ENCODE measurements at regions not wholly inside any gene's neighbourhood (a gene's known extent, or its start where the extent isn't known, plus 50 kb on each side); places are given as distances from the start of the nearest gene placed in this dataset.
A peak's percentile ranks its signal among the peaks of the same experiment; 100 is the strongest.

- H2AFZ ChIP-seq = no peak overlapping the region
- H3K9me2 ChIP-seq (replicated peaks; ENCODE audit: insufficient read depth) = no peaks in the 10 kb centered on the region
- peaks cover 36% of the 10 kb centered on the region for H3K4me1 ChIP-seq (ENCODE audit: insufficient read depth)
- H3K79me2 ChIP-seq = no peaks in the 10 kb centered on the region
- H3K9me3 ChIP-seq (ENCODE audit: low read depth) = no peaks in the 10 kb centered on the region
- H3K27ac ChIP-seq = peak overlapping the region; percentile 65
- WGBS (ENCODE audit: low lambda C conversion rate, missing lambda C conversion rate) = 92% methylated on average over 6 of the region's 6 CpGs
- H3K27me3 ChIP-seq = no peaks in the 10 kb centered on the region
- H3K4me2 ChIP-seq = no peak overlapping the region
- no peak for DNase-seq (ENCODE audit: low spot score)
- no peaks in the 10 kb centered on the region for H4K20me1 ChIP-seq (ENCODE audit: insufficient read depth, poor library complexity, severe bottlenecking)
- H3K4me3 ChIP-seq = no peak overlapping the region
- TF ChIP-seq EZH2phosphoT487 (IDR thresholded peaks at IDR 0.05; ENCODE audit: low read depth, severe bottlenecking, unreplicated experiment) (no peak), EZH2 (IDR thresholded peaks at IDR 0.05; ENCODE audit: borderline replicate concordance) (no peak), CTCF (IDR thresholded peaks at IDR 0.05; ENCODE audit: poor library complexity) (no peak)
- no peaks in the 10 kb centered on the region for H3K36me3 ChIP-seq (replicated peaks; ENCODE audit: insufficient read depth, low read depth)
Measured at GRCh38 chr2:217429981-217430500, 570.2 kb upstream of the TNP1 start.

- Histone ChIP-seq H2AFZ (no peak overlapping the region), H3K36me3 (replicated peaks; ENCODE audit: insufficient read depth, low read depth) (no peaks in the 10 kb centered on the region), H4K20me1 (ENCODE audit: insufficient read depth, poor library complexity, severe bottlenecking) (no peaks in the 10 kb centered on the region), H3K4me1 (ENCODE audit: insufficient read depth) (peaks cover 13% of the 10 kb centered on the region), H3K9me3 (ENCODE audit: low read depth) (no peaks in the 10 kb centered on the region), H3K27ac (no peak overlapping the region), H3K27me3 (no peaks in the 10 kb centered on the region), H3K4me3 (no peak overlapping the region), H3K79me2 (no peaks in the 10 kb centered on the region), H3K4me2 (no peak overlapping the region), H3K9me2 (replicated peaks; ENCODE audit: insufficient read depth) (no peaks in the 10 kb centered on the region)
- TF ChIP-seq EZH2 (IDR thresholded peaks at IDR 0.05; ENCODE audit: borderline replicate concordance) = no peak
- DNase-seq (ENCODE audit: low spot score) = no peak
Measured at GRCh38 chr2:217421834-217422233, 562.0 kb upstream of the TNP1 start.

GRCh38 chr2:217420854-217421253 is 561.0 kb upstream of the TNP1 start:
- H3K4me2 ChIP-seq = no peak overlapping the region
- peak overlapping the region; percentile 51 for H3K27ac ChIP-seq
- H2AFZ ChIP-seq = no peak overlapping the region

More at GRCh38 chr2:217420854-217421253, 561.0 kb upstream of the TNP1 start:
- Histone ChIP-seq H3K36me3 (replicated peaks; ENCODE audit: insufficient read depth, low read depth) (no peaks in the 10 kb centered on the region), H3K4me1 (ENCODE audit: insufficient read depth) (peaks cover 13% of the 10 kb centered on the region), H3K4me3 (no peak overlapping the region), H3K27me3 (no peaks in the 10 kb centered on the region), H3K9me2 (replicated peaks; ENCODE audit: insufficient read depth) (no peaks in the 10 kb centered on the region), H3K9me3 (ENCODE audit: low read depth) (no peaks in the 10 kb centered on the region), H3K79me2 (no peaks in the 10 kb centered on the region), H4K20me1 (ENCODE audit: insufficient read depth, poor library complexity, severe bottlenecking) (no peaks in the 10 kb centered on the region)
- TF ChIP-seq CTCF (IDR thresholded peaks at IDR 0.05; ENCODE audit: poor library complexity) (no peak), EZH2phosphoT487 (IDR thresholded peaks at IDR 0.05; ENCODE audit: low read depth, severe bottlenecking, unreplicated experiment) (no peak), EZH2 (IDR thresholded peaks at IDR 0.05; ENCODE audit: borderline replicate concordance) (no peak)
- DNase-seq (ENCODE audit: low spot score) = no peak
- WGBS (ENCODE audit: low lambda C conversion rate, missing lambda C conversion rate) = 48% methylated on average over 4 of the region's 4 CpGs
